ENCODE measurements at regions not wholly inside any gene's neighbourhood (a gene's known extent, or its start where the extent isn't known, plus 50 kb on each side); places are given as distances from the start of the nearest gene placed in this dataset.

GRCh38 chr1:118575060-118575459 lies 390.0 kb upstream of the SPAG17 start:
- TF ChIP-seq EZH2 (IDR thresholded peaks at IDR 0.05; ENCODE audit: borderline replicate concordance, low read length), result no peak
- TF ChIP-seq CTCF (IDR thresholded peaks at IDR 0.05; ENCODE audit: low read length), result no peak
